Uterus (tissue), 2 donors: ENCODE measurements at regions not wholly inside any gene's neighbourhood (a gene's known extent, or its start where the extent isn't known, plus 50 kb on each side); places are given as distances from the start of the nearest gene placed in this dataset.

ENCODE experiments used
- CTCF ChIP-seq, 4 experiments: fragments of 200-600 bp in 2 of 4; fragments of 450-650 bp in 2 of 4; sonication (generic) in 2 of 4; IDR thresholded peaks; one replicate each; pipeline ENCODE4 v1.5.1; 2016 to 2019; ENCODE audit warnings: antibody characterized with exemption in 4 of 4, mild to moderate bottlenecking in 2 of 4, moderate library complexity in 1 of 4
- POLR2A ChIP-seq, 2 donors: fragments of 450-650 bp; IDR thresholded peaks; one replicate each; pipeline ENCODE4 v1.6.1; 2016; ENCODE audit warnings: antibody characterized with exemption in 2 of 2, mild to moderate bottlenecking in 1 of 2, moderate library complexity in 1 of 2

- TF ChIP-seq POLR2A (IDR thresholded peaks at IDR 0.05) (no peak), CTCF (IDR thresholded peaks at IDR 0.05) (no peak)
Observed at GRCh38 chr5:167633114-167633513, 658.3 kb upstream of the WWC1 start.
